Ecto neural progenitor cell (in vitro differentiated cells): ENCODE measurements at regions not wholly inside any gene's neighbourhood (a gene's known extent, or its start where the extent isn't known, plus 50 kb on each side); places are given as distances from the start of the nearest gene placed in this dataset.

Source experiments
- DNase-seq: peaks from one replicate; pipeline ENCODE4 v3.0.0-alpha.2; 2018; ENCODE audit warnings: low spot score

GRCh38 chr5:5794118-5794560 is 371.7 kb downstream of the ICE1 start:
- DNase-seq = no peak

GRCh38 chr5:5793242-5794117 is 371.0 kb downstream of the ICE1 start:
- DNase-seq = no peak

- no peak for DNase-seq
Observed at GRCh38 chr5:5792106-5792505, 369.6 kb downstream of the ICE1 start.

GRCh38 chr5:5788793-5789192 is 366.3 kb downstream of the ICE1 start:
- DNase-seq = no peak

- no peak for DNase-seq
Observed at GRCh38 chr5:5787373-5787772, 364.9 kb downstream of the ICE1 start.

GRCh38 chr5:5784101-5784500 is 361.6 kb downstream of the ICE1 start:
- peak; percentile 1 for DNase-seq

GRCh38 chr5:5783021-5783420 is 360.5 kb downstream of the ICE1 start:
- no peak for DNase-seq

- DNase-seq = no peak
Observed at GRCh38 chr5:5782402-5782801, 359.9 kb downstream of the ICE1 start.

- DNase-seq = no peak
Observed at GRCh38 chr5:5781335-5781734, 358.9 kb downstream of the ICE1 start.

- DNase-seq = no peak
Observed at GRCh38 chr5:5780253-5780652, 357.8 kb downstream of the ICE1 start.

- DNase-seq = no peak
Observed at GRCh38 chr5:5777013-5777412, 354.5 kb downstream of the ICE1 start.

GRCh38 chr5:5772202-5772601 is 349.7 kb downstream of the ICE1 start:
- DNase-seq = no peak

GRCh38 chr5:5770825-5771224 is 348.3 kb downstream of the ICE1 start:
- DNase-seq = no peak

GRCh38 chr5:5767286-5767928 is 344.9 kb downstream of the ICE1 start:
- DNase-seq = no peak

GRCh38 chr5:5765066-5765850 is 342.8 kb downstream of the ICE1 start:
- DNase-seq = no peak

- DNase-seq = no peak
Observed at GRCh38 chr5:5764246-5764645, 341.8 kb downstream of the ICE1 start.

GRCh38 chr5:5756762-5757161 is 334.3 kb downstream of the ICE1 start:
- no peak for DNase-seq

GRCh38 chr5:5755888-5756287 is 333.4 kb downstream of the ICE1 start:
- no peak for DNase-seq

GRCh38 chr5:5752844-5753243 is 330.4 kb downstream of the ICE1 start:
- no peak for DNase-seq

- DNase-seq = no peak
Observed at GRCh38 chr5:5751987-5752386, 329.5 kb downstream of the ICE1 start.

GRCh38 chr5:5751498-5751897 is 329.0 kb downstream of the ICE1 start:
- DNase-seq = no peak

- no peak for DNase-seq
Observed at GRCh38 chr5:5741418-5741817, 318.9 kb downstream of the ICE1 start.

- no peak for DNase-seq
Observed at GRCh38 chr5:5739490-5739945, 317.0 kb downstream of the ICE1 start.
